Tibial nerve (tissue), 4 donors: ENCODE measurements at regions not wholly inside any gene's neighbourhood (a gene's known extent, or its start where the extent isn't known, plus 50 kb on each side); places are given as distances from the start of the nearest gene placed in this dataset.
A peak's percentile ranks its signal among the peaks of the same experiment; 100 is the strongest.

Source experiments
- DNase-seq, 2 donors: peaks; one replicate each; pipeline ENCODE4 v3.0.0-alpha.2; 2019; ENCODE audit warnings: low spot score in 2 of 2
- H3K27ac ChIP-seq, 4 donors: fragments of 200-600 bp; sonication (generic) in 3 of 4; one replicate each; pipeline ENCODE4 v1.5.1; 2017 to 2019; ENCODE audit warnings: mild to moderate bottlenecking in 1 of 4
- H3K27me3 ChIP-seq, 2 donors: fragments of 200-600 bp; sonication (generic) in 1 of 2; one replicate each; pipeline versions ENCODE4 v1.5.1 to v1.6.0; 2017 to 2019
- H3K36me3 ChIP-seq, 3 donors: fragments of 200-600 bp; sonication (generic); one replicate each; pipeline ENCODE4 v1.5.1; 2018 to 2019
- H3K4me1 ChIP-seq, 4 donors: fragments of 200-600 bp; sonication (generic) in 3 of 4; one replicate each; pipeline ENCODE4 v1.5.1; 2017 to 2019
- H3K4me3 ChIP-seq, 4 donors: fragments of 200-600 bp; sonication (generic) in 3 of 4; one replicate each; pipeline ENCODE4 v1.5.1; 2017 to 2019; ENCODE audit warnings: mild to moderate bottlenecking in 1 of 4, moderate library complexity in 1 of 4
- H3K9me3 ChIP-seq, 4 donors: fragments of 200-600 bp; sonication (generic) in 3 of 4; one replicate each; pipeline ENCODE4 v1.5.1; 2017 to 2019
- CTCF ChIP-seq, 5 experiments: fragments of 200-600 bp in 3 of 5; fragments of 450-650 bp in 2 of 5; sonication (generic) in 3 of 5; IDR thresholded peaks; one replicate each; pipeline ENCODE4 v1.5.1; 2016 to 2019; ENCODE audit warnings: antibody characterized with exemption in 5 of 5, mild to moderate bottlenecking in 3 of 5, moderate library complexity in 2 of 5
- EP300 ChIP-seq, 2 donors: sonication (generic); formaldehyde crosslinking; IDR thresholded peaks; one replicate each; pipeline ENCODE4 v1.6.1; 2017; ENCODE audit warnings: antibody characterized with exemption in 2 of 2, mild to moderate bottlenecking in 1 of 2
- POLR2A ChIP-seq, 2 donors: fragments of 450-650 bp; IDR thresholded peaks; one replicate each; pipeline ENCODE4 v1.6.1; 2017; ENCODE audit warnings: antibody characterized with exemption in 2 of 2, mild to moderate bottlenecking in 2 of 2, moderate library complexity in 2 of 2
- WGBS, 2 donors: methylation state at CpG; one replicate each; pipeline ENCODE4 v1.1.5; 2018; 5-methylcytosine and 5-hydroxymethylcytosine counted together

DNA sequence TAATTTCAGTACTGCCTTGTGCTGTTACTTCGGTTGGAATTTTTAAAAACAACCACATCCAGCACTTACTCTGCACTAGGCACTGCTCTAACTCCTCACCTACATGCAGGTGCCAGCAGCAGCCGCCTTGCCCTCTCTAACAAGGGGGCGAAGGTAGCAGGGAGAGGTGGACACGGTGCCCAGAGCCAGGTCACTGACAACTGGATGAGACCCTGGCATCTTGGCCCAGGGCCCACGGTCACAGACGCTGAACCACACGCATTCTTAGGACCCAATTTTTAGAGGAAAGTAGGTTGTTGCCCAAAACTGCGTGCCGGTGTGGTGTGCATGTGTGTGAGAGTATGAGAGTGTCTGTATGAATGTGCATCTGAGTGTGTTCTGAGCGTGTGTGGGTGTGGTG lies 63.4 kb upstream of the GATA2 start:
- Histone ChIP-seq H3K36me3 (no peaks in the 10 kb centered on the region), H3K9me3 (no peaks in the 10 kb centered on the region), H3K4me3 (no peak overlapping the region), H3K27me3 (peaks cover 0 to 55% of the 10 kb centered on the region in 2 donors), H3K4me1 (peaks cover 0 to 13% (median 0%) of the 10 kb centered on the region in 4 donors), H3K27ac (no peak overlapping the region)
- TF ChIP-seq CTCF (IDR thresholded peaks at IDR 0.05) = no peak
- TF ChIP-seq POLR2A (IDR thresholded peaks at IDR 0.05) = no peak
- no peak for TF ChIP-seq EP300 (IDR thresholded peaks at IDR 0.05)
- DNase-seq = no peak
- 82 to 83% methylated on average over 10 of the region's 10 CpGs for WGBS, 2 donors

DNA sequence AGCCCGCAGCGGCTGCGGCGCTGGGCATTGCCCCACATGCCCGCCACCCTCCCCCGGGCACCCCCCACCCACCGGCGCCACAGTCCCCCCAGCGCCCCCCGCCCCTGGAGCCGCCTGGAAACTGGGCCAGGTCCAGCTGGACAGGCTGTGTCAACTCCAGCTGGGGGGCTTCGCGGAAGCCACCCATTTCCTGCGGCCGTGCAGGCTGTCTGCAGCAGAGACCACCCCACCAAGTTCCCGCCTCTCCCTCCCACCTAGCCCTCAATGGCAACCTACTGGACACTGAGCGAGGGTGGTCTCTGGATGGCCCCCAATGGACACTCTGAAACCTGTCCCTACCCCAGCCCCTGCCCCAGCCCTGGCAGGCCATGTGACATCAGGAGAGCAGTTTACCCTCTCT lies 62.8 kb upstream of the GATA2 start:
- no peak overlapping the region for H3K4me3 ChIP-seq

GRCh38 chr3:128555098-128555825 lies 62.3 kb upstream of the GATA2 start:
- Histone ChIP-seq H3K9me3 (no peaks in the 10 kb centered on the region), H3K36me3 (no peaks in the 10 kb centered on the region), H3K27me3 (peaks cover 0 to 50% of the 10 kb centered on the region in 2 donors), H3K27ac (peak overlapping the region in 2 of 4 donors; percentile 24 to 57), H3K4me1 (peaks cover 0 to 13% (median 0%) of the 10 kb centered on the region in 4 donors), H3K4me3 (peak overlapping the region in 1 of 4 donors; percentile 30)
- DNase-seq = no peak
- WGBS, 2 donors = 9 to 12% methylated on average over 28 to 35 of the region's 68 CpGs
- TF ChIP-seq EP300 (IDR thresholded peaks at IDR 0.05) = no peak

More for the DNA sequence above, 62.8 kb upstream of the GATA2 start:
- DNase-seq = no peak
- Histone ChIP-seq H3K27me3 (peaks cover 0 to 52% of the 10 kb centered on the region in 2 donors), H3K36me3 (no peaks in the 10 kb centered on the region), H3K4me1 (peaks cover 0 to 13% (median 0%) of the 10 kb centered on the region in 4 donors), H3K27ac (peak overlapping the region in 1 of 4 donors; percentile 3), H3K9me3 (no peaks in the 10 kb centered on the region)
- no peak for TF ChIP-seq POLR2A (IDR thresholded peaks at IDR 0.05)
- no peak for TF ChIP-seq CTCF (IDR thresholded peaks at IDR 0.05)
- TF ChIP-seq EP300 (IDR thresholded peaks at IDR 0.05) = no peak
- 55% methylated on average over 2 of the region's 17 CpGs; no CpG with 5 or more reads in 1 of the 2 donors for WGBS, 2 donors

GRCh38 chr3:128554465-128555097 lies 61.6 kb upstream of the GATA2 start:
- no peaks in the 10 kb centered on the region for H3K36me3 ChIP-seq
- H3K4me3 ChIP-seq = no peak overlapping the region
- no peaks in the 10 kb centered on the region for H3K9me3 ChIP-seq
- peaks cover 0 to 19% (median 0%) of the 10 kb centered on the region in 4 donors for H3K4me1 ChIP-seq
- peaks cover 0 to 46% of the 10 kb centered on the region in 2 donors for H3K27me3 ChIP-seq
- 79 to 84% methylated on average over 28 of the region's 28 CpGs for WGBS, 2 donors
- TF ChIP-seq POLR2A (IDR thresholded peaks at IDR 0.05) (no peak), CTCF (IDR thresholded peaks at IDR 0.05) (no peak), EP300 (IDR thresholded peaks at IDR 0.05) (no peak)
- H3K27ac ChIP-seq = peak overlapping the region in 2 of 4 donors; percentile 24 to 57
- DNase-seq = no peak

DNA sequence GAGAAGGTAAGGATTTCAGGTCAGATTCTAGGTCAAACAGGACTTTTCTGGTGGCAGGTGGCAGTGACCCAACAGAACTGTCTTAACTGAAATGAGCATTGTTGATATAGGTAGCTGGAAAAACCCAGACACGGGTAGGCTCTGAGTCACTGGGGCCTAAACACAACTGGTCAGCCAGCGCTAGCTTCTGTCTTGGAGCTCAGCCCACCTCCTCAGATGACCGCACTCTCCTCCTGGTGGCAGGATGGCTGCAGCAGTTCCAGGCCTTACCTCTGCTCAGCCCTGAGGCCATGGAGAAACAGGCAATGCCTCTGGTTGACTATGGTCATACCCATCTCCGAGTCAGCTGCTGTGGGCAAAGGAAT lies 61.1 kb upstream of the GATA2 start:
- no peak for DNase-seq

More for the DNA sequence above, 61.1 kb upstream of the GATA2 start:
- TF ChIP-seq CTCF (IDR thresholded peaks at IDR 0.05) = no peak
- TF ChIP-seq POLR2A (IDR thresholded peaks at IDR 0.05) = no peak
- TF ChIP-seq EP300 (IDR thresholded peaks at IDR 0.05) = no peak
- WGBS, 2 donors = 86 to 87% methylated on average over 4 of the region's 4 CpGs
- peaks cover 0 to 42% of the 10 kb centered on the region in 2 donors for H3K27me3 ChIP-seq
- H3K4me1 ChIP-seq = peaks cover 0 to 24% (median 0%) of the 10 kb centered on the region in 4 donors
- H3K36me3 ChIP-seq = no peaks in the 10 kb centered on the region
- H3K27ac ChIP-seq = no peak overlapping the region
- H3K9me3 ChIP-seq = no peaks in the 10 kb centered on the region
- H3K4me3 ChIP-seq = no peak overlapping the region
